Fibroblast of villous mesenchyme (primary cell): ENCODE measurements at regions not wholly inside any gene's neighbourhood (a gene's known extent, or its start where the extent isn't known, plus 50 kb on each side); places are given as distances from the start of the nearest gene placed in this dataset.

Source experiments
- DNase-seq: peaks from one replicate; pipeline ENCODE4 v3.0.0-alpha.2; 2010; ENCODE audit warnings: low read depth
- H3K4me3 ChIP-seq: 2 replicates; pipeline ENCODE4 v1.5.1; 2011; ENCODE audit warnings: low read depth, mild to moderate bottlenecking, low read length
- TF ChIP-seq, protein P1 (sequence below): IDR thresholded peaks from 2 replicates; pipeline ENCODE4 v1.5.1; 2012; ENCODE audit warnings: low read depth, mild to moderate bottlenecking, low read length; ENCODE audit not compliant: insufficient read depth

DNA sequence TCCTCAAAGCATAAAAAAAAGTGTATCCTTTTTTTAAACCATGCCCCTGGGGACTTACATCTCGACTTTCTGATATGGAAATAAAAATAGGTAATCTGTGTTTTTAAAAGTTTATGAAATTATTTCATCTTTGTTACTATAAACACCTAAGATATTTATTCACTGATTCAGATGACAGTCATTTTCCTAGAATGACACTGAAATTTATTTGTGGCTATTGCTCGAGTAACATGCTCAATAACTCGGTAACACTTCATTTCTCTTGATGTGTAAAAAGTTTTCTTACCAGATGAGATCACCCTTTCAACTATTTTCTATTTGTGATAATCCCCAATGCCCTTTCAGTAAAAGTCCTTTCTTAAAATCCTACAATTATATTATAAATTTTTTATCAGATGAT lies 495.8 kb downstream of the TTLL7 start:
- H3K4me3 ChIP-seq: no peak overlapping the region
- TF ChIP-seq, protein P1, sequence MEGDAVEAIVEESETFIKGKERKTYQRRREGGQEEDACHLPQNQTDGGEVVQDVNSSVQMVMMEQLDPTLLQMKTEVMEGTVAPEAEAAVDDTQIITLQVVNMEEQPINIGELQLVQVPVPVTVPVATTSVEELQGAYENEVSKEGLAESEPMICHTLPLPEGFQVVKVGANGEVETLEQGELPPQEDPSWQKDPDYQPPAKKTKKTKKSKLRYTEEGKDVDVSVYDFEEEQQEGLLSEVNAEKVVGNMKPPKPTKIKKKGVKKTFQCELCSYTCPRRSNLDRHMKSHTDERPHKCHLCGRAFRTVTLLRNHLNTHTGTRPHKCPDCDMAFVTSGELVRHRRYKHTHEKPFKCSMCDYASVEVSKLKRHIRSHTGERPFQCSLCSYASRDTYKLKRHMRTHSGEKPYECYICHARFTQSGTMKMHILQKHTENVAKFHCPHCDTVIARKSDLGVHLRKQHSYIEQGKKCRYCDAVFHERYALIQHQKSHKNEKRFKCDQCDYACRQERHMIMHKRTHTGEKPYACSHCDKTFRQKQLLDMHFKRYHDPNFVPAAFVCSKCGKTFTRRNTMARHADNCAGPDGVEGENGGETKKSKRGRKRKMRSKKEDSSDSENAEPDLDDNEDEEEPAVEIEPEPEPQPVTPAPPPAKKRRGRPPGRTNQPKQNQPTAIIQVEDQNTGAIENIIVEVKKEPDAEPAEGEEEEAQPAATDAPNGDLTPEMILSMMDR: no peak
- DNase-seq: no peak

DNA sequence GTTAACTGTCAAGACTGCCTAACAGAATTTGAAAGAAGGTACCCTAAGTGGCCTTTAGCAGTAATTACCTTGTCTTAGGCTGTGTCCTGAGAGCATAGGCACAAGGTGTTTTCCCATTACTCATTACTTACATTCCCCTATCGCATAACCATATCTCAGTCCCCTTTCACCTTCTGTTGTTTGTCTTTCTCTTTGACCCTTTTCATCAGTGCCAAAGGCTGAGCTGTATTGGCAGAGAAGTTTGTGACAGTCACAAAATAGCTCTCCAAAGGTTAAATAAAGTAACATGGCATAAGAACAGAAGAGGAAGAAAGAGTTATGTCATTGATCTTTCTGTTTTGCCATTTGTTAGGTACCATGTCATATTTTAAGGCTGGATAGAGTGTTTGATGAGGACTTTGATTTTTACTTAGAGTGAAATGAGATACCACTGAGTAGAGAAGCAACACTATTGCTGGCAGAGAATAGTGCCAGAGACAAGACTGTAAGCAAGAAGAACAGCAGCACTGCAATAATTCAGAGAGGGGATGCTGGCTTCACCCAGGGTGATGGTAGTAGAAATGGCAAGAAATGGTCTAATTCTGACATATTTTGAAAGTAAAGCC lies 497.8 kb downstream of the TTLL7 start:
- no peak for DNase-seq
- H3K4me3 ChIP-seq: no peak overlapping the region
- TF ChIP-seq, protein P1: no peak

- TF ChIP-seq, protein P1: no peak
- no peak overlapping the region for H3K4me3 ChIP-seq
- DNase-seq: no peak
Measured at GRCh38 chr1:83500531-83500930, 498.4 kb downstream of the TTLL7 start.

GRCh38 chr1:83499998-83500397 lies 498.9 kb downstream of the TTLL7 start:
- no peak overlapping the region for H3K4me3 ChIP-seq
- TF ChIP-seq, protein P1: no peak
- DNase-seq: no peak

GRCh38 chr1:83497563-83497962 lies 501.4 kb downstream of the TTLL7 start:
- TF ChIP-seq, protein P1: peak; percentile 16
- DNase-seq: peak; percentile 6
- H3K4me3 ChIP-seq: no peak overlapping the region

GRCh38 chr1:83495560-83495959 lies 503.4 kb downstream of the TTLL7 start:
- no peak for DNase-seq
- TF ChIP-seq, protein P1: no peak

DNA sequence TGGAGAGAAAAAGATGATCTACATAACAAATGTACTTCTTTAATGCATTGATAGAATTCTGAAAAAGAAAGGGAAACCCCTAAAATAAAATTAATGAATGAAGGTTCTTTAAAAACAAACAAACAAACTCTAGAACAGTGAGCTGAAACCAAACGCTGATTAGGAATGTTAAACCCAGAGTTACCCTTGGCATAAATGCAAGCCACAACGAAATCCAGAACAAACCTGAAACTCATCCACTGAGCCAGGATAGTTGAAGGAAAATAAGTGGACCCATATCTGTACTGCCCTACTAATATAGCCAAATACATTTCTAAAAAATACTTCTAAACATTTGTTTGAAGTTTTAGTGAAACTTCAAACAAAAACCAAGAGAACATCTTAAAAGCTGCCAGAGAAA lies 505.3 kb downstream of the TTLL7 start:
- DNase-seq: no peak
- no peak overlapping the region for H3K4me3 ChIP-seq
- TF ChIP-seq, protein P1: no peak

More at GRCh38 chr1:83495560-83495959, 503.4 kb downstream of the TTLL7 start:
- no peak overlapping the region for H3K4me3 ChIP-seq
